CD14-positive monocyte (primary cell): ENCODE measurements at regions not wholly inside any gene's neighbourhood (a gene's known extent, or its start where the extent isn't known, plus 50 kb on each side); places are given as distances from the start of the nearest gene placed in this dataset.

Source experiments
- DNase-seq, 3 donors: peaks; one replicate each; pipeline ENCODE4 v3.0.0-alpha.2; 2011 to 2022
- H2AFZ ChIP-seq: 2 replicates; pipeline ENCODE4 v1.6.0; 2012; ENCODE audit warnings: mild to moderate bottlenecking, low read depth, low read length, inconsistent platforms; ENCODE audit not compliant: insufficient read depth, poor library complexity, severe bottlenecking
- H3K27ac ChIP-seq, 2 donors: 1 replicate in 1 of 2; 2 replicates in 1 of 2; pipeline ENCODE4 v1.5.1; 2012 to 2013; ENCODE audit warnings: low read length in 2 of 2, control low read depth in 1 of 2, inconsistent platforms in 1 of 2, low read depth in 1 of 2, mild to moderate bottlenecking in 1 of 2
- H3K27me3 ChIP-seq, 2 donors: one replicate each; pipeline versions ENCODE4 v1.6.0 to v1.6.1; 2011 to 2013; ENCODE audit warnings: low read length in 2 of 2; ENCODE audit not compliant: control insufficient read depth in 2 of 2, insufficient read depth in 2 of 2
- H3K36me3 ChIP-seq, 2 donors: replicated peaks in 1 of 2; 1 replicate in 1 of 2; 2 replicates in 1 of 2; pipeline versions ENCODE4 v1.5.1 to v1.6.1; 2012 to 2013; ENCODE audit warnings: low read length in 2 of 2, control low read depth in 1 of 2, inconsistent platforms in 1 of 2, mild to moderate bottlenecking in 1 of 2; ENCODE audit not compliant: insufficient read depth in 2 of 2, control insufficient read depth in 1 of 2
- H3K4me1 ChIP-seq, 2 donors: 1 replicate in 1 of 2; 2 replicates in 1 of 2; pipeline versions ENCODE4 v1.5.1 to v1.6.1; 2012 to 2013; ENCODE audit warnings: low read length in 2 of 2, control low read depth in 1 of 2, inconsistent platforms in 1 of 2, mild to moderate bottlenecking in 1 of 2, moderate library complexity in 1 of 2; ENCODE audit not compliant: insufficient read depth in 2 of 2, control insufficient read depth in 1 of 2
- H3K4me2 ChIP-seq: replicated peaks from 2 replicates; pipeline ENCODE3; 2012; ENCODE audit warnings: low read length, moderate library complexity, mild to moderate bottlenecking; ENCODE audit not compliant: poor library complexity, severe bottlenecking; ENCODE audit errors: extremely low read depth
- H3K4me3 ChIP-seq, 3 experiments: fragments of 200-600 bp in 1 of 3; sonication (generic) in 1 of 3; replicated peaks in 1 of 3; 1 replicate in 2 of 3; 2 replicates in 1 of 3; pipeline ENCODE4 v1.5.1; 2011 to 2013; ENCODE audit warnings: low read length in 3 of 3, mild to moderate bottlenecking in 3 of 3, control low read depth in 2 of 3, low read depth in 2 of 3, inconsistent platforms in 1 of 3, moderate library complexity in 1 of 3
- H3K79me2 ChIP-seq: 2 replicates; pipeline ENCODE4 v1.6.0; 2012; ENCODE audit warnings: mild to moderate bottlenecking, control low read depth, inconsistent platforms, low read length, moderate library complexity; ENCODE audit not compliant: insufficient read depth
- H3K9ac ChIP-seq: 2 replicates; pipeline ENCODE4 v1.6.0; 2017; ENCODE audit warnings: low read length, mild to moderate bottlenecking; ENCODE audit not compliant: insufficient read depth, poor library complexity, severe bottlenecking
- H3K9me3 ChIP-seq, 2 donors: replicated peaks in 1 of 2; 1 replicate in 1 of 2; 2 replicates in 1 of 2; pipeline versions ENCODE4 v1.5.1 to v1.6.1; 2012 to 2013; ENCODE audit warnings: low read length in 2 of 2, control low read depth in 1 of 2; ENCODE audit not compliant: control insufficient read depth in 1 of 2, insufficient read depth in 1 of 2
- H4K20me1 ChIP-seq: 2 replicates; pipeline ENCODE4 v1.6.0; 2012; ENCODE audit warnings: mild to moderate bottlenecking, low read length, control low read depth, moderate library complexity; ENCODE audit not compliant: insufficient read depth
- H3K27ac Mint-ChIP-seq, 7 donors: one replicate each; pipeline ENCODE4 v1.8.0; 2020; ENCODE audit warnings: mild to moderate bottlenecking in 7 of 7, mixed read lengths in 7 of 7, moderate library complexity in 6 of 7, inconsistent platforms in 2 of 7
- H3K27me3 Mint-ChIP-seq, 3 donors: one replicate each; pipeline ENCODE4 v1.8.0; 2021 to 2022; ENCODE audit warnings: low read depth in 3 of 3, mild to moderate bottlenecking in 3 of 3, mixed read lengths in 3 of 3, moderate library complexity in 3 of 3, inconsistent platforms in 1 of 3
- H3K36me3 Mint-ChIP-seq, 2 donors: one replicate each; pipeline ENCODE4 v1.8.0; 2020; ENCODE audit warnings: mixed read lengths in 2 of 2, inconsistent platforms in 1 of 2, mild to moderate bottlenecking in 1 of 2
- H3K4me1 Mint-ChIP-seq: one replicate; pipeline ENCODE4 v1.8.0; 2020; ENCODE audit warnings: mild to moderate bottlenecking, mixed read lengths
- H3K4me3 Mint-ChIP-seq, 2 donors: one replicate each; pipeline ENCODE4 v1.8.0; 2020; ENCODE audit warnings: mild to moderate bottlenecking in 2 of 2, mixed read lengths in 2 of 2, moderate library complexity in 1 of 2
- H3K9me3 Mint-ChIP-seq, 7 donors: one replicate each; pipeline ENCODE4 v1.8.0; 2020 to 2022; ENCODE audit warnings: mixed read lengths in 7 of 7, mild to moderate bottlenecking in 6 of 7, moderate library complexity in 6 of 7, inconsistent platforms in 2 of 7
- WGBS: methylation state at CpG from one replicate; pipeline ENCODE4 v1.1.5; 2013; ENCODE audit warnings: missing lambda C conversion rate; ENCODE audit not compliant: insufficient coverage; 5-methylcytosine and 5-hydroxymethylcytosine counted together
- intact Hi-C, 2 donors: fragments of 100-400 bp; cut with micrococcal nuclease; formaldehyde crosslinking; loops; one replicate each; pipeline versions ENCODE4 v1.15.0 to v1.15.1; 2023
- TF ChIP-seq, protein P1 (sequence below): fragments of 200-600 bp; IDR thresholded peaks from one replicate; pipeline ENCODE4 v1.8.0; 2022; ENCODE audit warnings: antibody characterized with exemption, mild to moderate bottlenecking

- Histone ChIP-seq H3K27ac (no peak overlapping the region), H3K9ac (no peak overlapping the region), H3K4me2 (no peak overlapping the region), H3K4me1 (no peaks in the 10 kb centered on the region), H3K36me3 (no peaks in the 10 kb centered on the region), H4K20me1 (no peaks in the 10 kb centered on the region), H3K27me3 (no peaks in the 10 kb centered on the region), H3K79me2 (no peaks in the 10 kb centered on the region), H3K9me3 (no peaks in the 10 kb centered on the region), H3K4me3 (no peak overlapping the region), H2AFZ (no peak overlapping the region)
- no peak for DNase-seq
- H3K4me1 Mint-ChIP-seq, result no peaks in the 10 kb centered on the region
- no peak overlapping the region for H3K4me3 Mint-ChIP-seq
- H3K27ac Mint-ChIP-seq, result no peak overlapping the region
- WGBS, result 80% methylated on average over 1 of the region's 3 CpGs
- H3K27me3 Mint-ChIP-seq, result no peaks in the 10 kb centered on the region
- intact Hi-C loops, result no loop called here
- H3K9me3 Mint-ChIP-seq, result peaks cover 0 to 1% (median 0%) of the 10 kb centered on the region in 7 donors
- TF ChIP-seq, protein P1, sequence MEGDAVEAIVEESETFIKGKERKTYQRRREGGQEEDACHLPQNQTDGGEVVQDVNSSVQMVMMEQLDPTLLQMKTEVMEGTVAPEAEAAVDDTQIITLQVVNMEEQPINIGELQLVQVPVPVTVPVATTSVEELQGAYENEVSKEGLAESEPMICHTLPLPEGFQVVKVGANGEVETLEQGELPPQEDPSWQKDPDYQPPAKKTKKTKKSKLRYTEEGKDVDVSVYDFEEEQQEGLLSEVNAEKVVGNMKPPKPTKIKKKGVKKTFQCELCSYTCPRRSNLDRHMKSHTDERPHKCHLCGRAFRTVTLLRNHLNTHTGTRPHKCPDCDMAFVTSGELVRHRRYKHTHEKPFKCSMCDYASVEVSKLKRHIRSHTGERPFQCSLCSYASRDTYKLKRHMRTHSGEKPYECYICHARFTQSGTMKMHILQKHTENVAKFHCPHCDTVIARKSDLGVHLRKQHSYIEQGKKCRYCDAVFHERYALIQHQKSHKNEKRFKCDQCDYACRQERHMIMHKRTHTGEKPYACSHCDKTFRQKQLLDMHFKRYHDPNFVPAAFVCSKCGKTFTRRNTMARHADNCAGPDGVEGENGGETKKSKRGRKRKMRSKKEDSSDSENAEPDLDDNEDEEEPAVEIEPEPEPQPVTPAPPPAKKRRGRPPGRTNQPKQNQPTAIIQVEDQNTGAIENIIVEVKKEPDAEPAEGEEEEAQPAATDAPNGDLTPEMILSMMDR, result no peak
- H3K36me3 Mint-ChIP-seq, result no peaks in the 10 kb centered on the region
Measured at GRCh38 chr12:77594366-77594765, 236.3 kb upstream of the NAV3 start.

- H3K27me3 Mint-ChIP-seq, result no peaks in the 10 kb centered on the region
- Histone ChIP-seq H3K9ac (no peak overlapping the region), H3K9me3 (no peaks in the 10 kb centered on the region), H3K4me3 (no peak overlapping the region), H3K79me2 (no peaks in the 10 kb centered on the region), H3K4me2 (no peak overlapping the region), H3K27me3 (no peaks in the 10 kb centered on the region), H3K36me3 (no peaks in the 10 kb centered on the region), H2AFZ (no peak overlapping the region), H4K20me1 (no peaks in the 10 kb centered on the region), H3K27ac (no peak overlapping the region), H3K4me1 (no peaks in the 10 kb centered on the region)
- DNase-seq, result no peak
- H3K9me3 Mint-ChIP-seq, result peaks cover 0 to 4% (median 0%) of the 10 kb centered on the region in 7 donors
- H3K27ac Mint-ChIP-seq, result no peak overlapping the region
- no peak overlapping the region for H3K4me3 Mint-ChIP-seq
- WGBS, result no CpG with 5 or more reads among the region's 2 CpGs
- TF ChIP-seq, protein P1, result no peak
- no peaks in the 10 kb centered on the region for H3K36me3 Mint-ChIP-seq
- intact Hi-C loops, result no loop called here
- H3K4me1 Mint-ChIP-seq, result no peaks in the 10 kb centered on the region
Measured at GRCh38 chr12:77592836-77593235, 237.9 kb upstream of the NAV3 start.
